Ecto neural progenitor cell (in vitro differentiated cells): ENCODE measurements at regions not wholly inside any gene's neighbourhood (a gene's known extent, or its start where the extent isn't known, plus 50 kb on each side); places are given as distances from the start of the nearest gene placed in this dataset.
"Not testable (repeated sequence)": the region's sequence is repeated elsewhere in the genome, so short reads cannot be mapped to it uniquely, and the experiment has no call there.

Source experiments
- DNase-seq: peaks from one replicate; pipeline ENCODE4 v3.0.0-alpha.2; 2018; ENCODE audit warnings: low spot score

GRCh38 chr6:16823718-16824352, 62.6 kb upstream of the ATXN1 start:
- no peak for DNase-seq

- DNase-seq = no peak
These were observed 61.9 kb upstream of the ATXN1 start for GRCh38 chr6:16822975-16823717.

GRCh38 chr6:16822529-16822928, 61.3 kb upstream of the ATXN1 start:
- no peak for DNase-seq

- DNase-seq = no peak
These were observed 60.6 kb upstream of the ATXN1 start for GRCh38 chr6:16821834-16822264.

- not testable (repeated sequence) for DNase-seq
These were observed 59.0 kb upstream of the ATXN1 start for GRCh38 chr6:16820262-16820661.

GRCh38 chr6:16819752-16820151, 58.5 kb upstream of the ATXN1 start:
- DNase-seq = no peak

- no peak for DNase-seq
These were observed 57.8 kb upstream of the ATXN1 start for GRCh38 chr6:16818992-16819626.

- no peak for DNase-seq
These were observed 56.3 kb upstream of the ATXN1 start for GRCh38 chr6:16817594-16817993.

- DNase-seq = no peak
These were observed 55.6 kb upstream of the ATXN1 start for GRCh38 chr6:16816891-16817290.

GRCh38 chr6:16812993-16813392, 51.7 kb upstream of the ATXN1 start:
- DNase-seq = no peak

- DNase-seq = no peak
These were observed 50.2 kb upstream of the ATXN1 start for GRCh38 chr6:16811277-16811979.
